ENCODE measurements at regions not wholly inside any gene's neighbourhood (a gene's known extent, or its start where the extent isn't known, plus 50 kb on each side); places are given as distances from the start of the nearest gene placed in this dataset.
"Not testable (repeated sequence)": the region's sequence is repeated elsewhere in the genome, so short reads cannot be mapped to it uniquely, and the experiment has no call there.

DNA sequence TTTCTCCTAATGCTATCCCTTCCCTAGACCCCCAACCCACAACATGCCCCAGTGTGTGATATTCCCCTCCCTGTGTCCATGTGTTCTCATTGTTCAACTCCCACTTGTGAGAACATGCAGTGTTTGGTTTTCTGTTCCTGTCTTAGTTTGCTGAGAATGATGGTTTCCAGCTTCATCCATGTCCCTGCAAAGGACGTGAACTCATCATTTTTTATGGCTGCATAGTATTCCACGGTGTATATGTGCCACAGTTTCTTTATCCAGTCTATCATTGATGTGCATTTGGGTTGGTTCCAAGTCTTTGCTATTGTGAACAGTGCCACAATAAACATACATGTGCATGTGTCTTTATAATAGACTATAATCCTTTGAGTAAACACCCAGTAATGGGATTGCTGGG, 109.0 kb upstream of the RANBP3L start:
- H4K20me1 ChIP-seq (ENCODE audit: insufficient read depth, low read length); H3K36me3 ChIP-seq (ENCODE audit: insufficient read depth, low read length); H3K4me1 ChIP-seq (ENCODE audit: insufficient read depth, low read length); FAIRE-seq; H3K4me1 Mint-ChIP-seq (ENCODE audit: low read depth, unreplicated experiment); H3K27me3 Mint-ChIP-seq (ENCODE audit: low read depth, unreplicated experiment); H3K36me3 Mint-ChIP-seq (ENCODE audit: low read depth, unreplicated experiment); H3K27me3 ChIP-seq (ENCODE audit: insufficient read depth, low read length); H3K4me3 ChIP-seq (ENCODE audit: insufficient read depth, low read depth, low read length); H3K4me2 ChIP-seq (ENCODE audit: low read length); H3K9ac ChIP-seq (ENCODE audit: low read length); H3K27ac ChIP-seq (ENCODE audit: low read depth, low read length); H3K4me3 Mint-ChIP-seq (ENCODE audit: unreplicated experiment); H3K79me2 ChIP-seq (ENCODE audit: insufficient read depth, low read length); H3K27ac Mint-ChIP-seq (ENCODE audit: unreplicated experiment); H3K9me3 Mint-ChIP-seq (ENCODE audit: unreplicated experiment); H2AFZ ChIP-seq (ENCODE audit: low read depth, low read length); DNase-seq (ENCODE audit: low read depth); H3K9me3 ChIP-seq (ENCODE audit: insufficient read depth, low read depth, low read length): not testable (repeated sequence)

DNA sequence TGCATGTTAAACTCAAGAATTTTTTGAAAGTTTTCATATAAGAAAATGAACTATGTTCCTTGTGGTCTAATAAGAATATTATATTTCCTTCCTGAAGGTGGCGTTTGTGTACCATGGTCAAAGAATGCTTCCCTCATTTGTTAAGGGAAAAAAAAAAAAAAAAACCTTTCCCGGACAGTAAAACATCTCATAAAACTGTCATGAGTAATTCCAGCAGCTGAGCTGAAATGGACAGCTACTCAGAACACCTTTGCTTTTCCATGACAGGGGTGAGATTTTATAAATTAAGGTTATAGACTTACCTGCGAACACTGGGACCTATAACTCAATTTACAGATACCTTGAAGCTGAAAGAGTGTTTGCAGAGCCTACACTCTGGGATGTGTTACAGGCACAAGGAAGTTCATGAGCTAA, 113.2 kb upstream of the RANBP3L start:
- Mint-ChIP-seq H3K36me3 (ENCODE audit: low read depth, unreplicated experiment) (no peaks in the 10 kb centered on the region), H3K27ac (ENCODE audit: unreplicated experiment) (no peak overlapping the region), H3K27me3 (ENCODE audit: low read depth, unreplicated experiment) (no peaks in the 10 kb centered on the region), H3K4me3 (ENCODE audit: unreplicated experiment) (no peak overlapping the region), H3K4me1 (ENCODE audit: low read depth, unreplicated experiment) (peaks cover 15% of the 10 kb centered on the region), H3K9me3 (ENCODE audit: unreplicated experiment) (peaks cover 6% of the 10 kb centered on the region)
- H2AFZ ChIP-seq (ENCODE audit: low read depth, low read length): no peak overlapping the region
- peak; percentile 49 for FAIRE-seq
- no peaks in the 10 kb centered on the region for H3K79me2 ChIP-seq (ENCODE audit: insufficient read depth, low read length)
- no peak for DNase-seq (ENCODE audit: low read depth)
- no peak overlapping the region for H3K4me2 ChIP-seq (ENCODE audit: low read length)
- H3K9me3 ChIP-seq (ENCODE audit: insufficient read depth, low read depth, low read length): no peaks in the 10 kb centered on the region
- H3K9ac ChIP-seq (ENCODE audit: low read length): no peak overlapping the region
- H3K27me3 ChIP-seq (ENCODE audit: insufficient read depth, low read length): no peaks in the 10 kb centered on the region
- H3K27ac ChIP-seq (ENCODE audit: low read depth, low read length): no peak overlapping the region
- TF ChIP-seq, protein P1, sequence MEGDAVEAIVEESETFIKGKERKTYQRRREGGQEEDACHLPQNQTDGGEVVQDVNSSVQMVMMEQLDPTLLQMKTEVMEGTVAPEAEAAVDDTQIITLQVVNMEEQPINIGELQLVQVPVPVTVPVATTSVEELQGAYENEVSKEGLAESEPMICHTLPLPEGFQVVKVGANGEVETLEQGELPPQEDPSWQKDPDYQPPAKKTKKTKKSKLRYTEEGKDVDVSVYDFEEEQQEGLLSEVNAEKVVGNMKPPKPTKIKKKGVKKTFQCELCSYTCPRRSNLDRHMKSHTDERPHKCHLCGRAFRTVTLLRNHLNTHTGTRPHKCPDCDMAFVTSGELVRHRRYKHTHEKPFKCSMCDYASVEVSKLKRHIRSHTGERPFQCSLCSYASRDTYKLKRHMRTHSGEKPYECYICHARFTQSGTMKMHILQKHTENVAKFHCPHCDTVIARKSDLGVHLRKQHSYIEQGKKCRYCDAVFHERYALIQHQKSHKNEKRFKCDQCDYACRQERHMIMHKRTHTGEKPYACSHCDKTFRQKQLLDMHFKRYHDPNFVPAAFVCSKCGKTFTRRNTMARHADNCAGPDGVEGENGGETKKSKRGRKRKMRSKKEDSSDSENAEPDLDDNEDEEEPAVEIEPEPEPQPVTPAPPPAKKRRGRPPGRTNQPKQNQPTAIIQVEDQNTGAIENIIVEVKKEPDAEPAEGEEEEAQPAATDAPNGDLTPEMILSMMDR (IDR thresholded peaks at IDR 0.05; ENCODE audit: insufficient read depth, low read depth, low read length): peak; percentile 45
- no peak for TF ChIP-seq EZH2 (IDR thresholded peaks at IDR 0.05; ENCODE audit: insufficient read depth, low read length)
- peaks cover 7% of the 10 kb centered on the region for H3K4me1 ChIP-seq (ENCODE audit: insufficient read depth, low read length)
- no peaks in the 10 kb centered on the region for H4K20me1 ChIP-seq (ENCODE audit: insufficient read depth, low read length)
- H3K4me3 ChIP-seq (ENCODE audit: insufficient read depth, low read depth, low read length): no peak overlapping the region
- H3K36me3 ChIP-seq (ENCODE audit: insufficient read depth, low read length): no peaks in the 10 kb centered on the region

DNA sequence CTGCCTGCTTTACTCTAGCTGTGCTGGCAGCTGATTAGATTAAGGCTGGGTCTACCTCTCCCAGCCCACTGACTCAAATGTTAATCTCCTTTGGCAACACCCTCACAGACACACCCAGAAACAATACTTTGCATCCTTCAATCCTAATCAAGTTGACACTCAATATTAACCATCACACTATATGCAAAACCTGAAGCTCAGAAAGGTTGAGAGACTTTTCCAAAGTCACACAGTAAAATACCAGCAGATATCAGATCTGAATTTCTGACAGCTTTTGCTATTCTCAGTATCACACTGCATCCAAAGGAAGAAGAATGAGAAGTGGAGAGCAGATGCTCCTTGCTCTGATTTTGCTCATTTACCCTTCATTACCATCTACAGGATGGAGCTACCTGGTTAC, 114.9 kb upstream of the RANBP3L start:
- peaks cover 7% of the 10 kb centered on the region for H3K4me1 ChIP-seq (ENCODE audit: insufficient read depth, low read length)
- DNase-seq (ENCODE audit: low read depth) (no peak), FAIRE-seq (no peak)
- H3K79me2 ChIP-seq (ENCODE audit: insufficient read depth, low read length): no peaks in the 10 kb centered on the region
- no peak overlapping the region for H2AFZ ChIP-seq (ENCODE audit: low read depth, low read length)
- Mint-ChIP-seq H3K4me3 (ENCODE audit: unreplicated experiment) (no peak overlapping the region), H3K27me3 (ENCODE audit: low read depth, unreplicated experiment) (no peaks in the 10 kb centered on the region), H3K27ac (ENCODE audit: unreplicated experiment) (no peak overlapping the region), H3K36me3 (ENCODE audit: low read depth, unreplicated experiment) (no peaks in the 10 kb centered on the region), H3K9me3 (ENCODE audit: unreplicated experiment) (no peaks in the 10 kb centered on the region), H3K4me1 (ENCODE audit: low read depth, unreplicated experiment) (peaks cover 15% of the 10 kb centered on the region)
- H3K9me3 ChIP-seq (ENCODE audit: insufficient read depth, low read depth, low read length): no peaks in the 10 kb centered on the region
- H3K36me3 ChIP-seq (ENCODE audit: insufficient read depth, low read length): no peaks in the 10 kb centered on the region
- no peaks in the 10 kb centered on the region for H4K20me1 ChIP-seq (ENCODE audit: insufficient read depth, low read length)
- no peaks in the 10 kb centered on the region for H3K27me3 ChIP-seq (ENCODE audit: insufficient read depth, low read length)
- TF ChIP-seq, protein P1 (IDR thresholded peaks at IDR 0.05; ENCODE audit: insufficient read depth, low read depth, low read length): no peak
- TF ChIP-seq EZH2 (IDR thresholded peaks at IDR 0.05; ENCODE audit: insufficient read depth, low read length): no peak
- H3K9ac ChIP-seq (ENCODE audit: low read length): no peak overlapping the region
- no peak overlapping the region for H3K4me2 ChIP-seq (ENCODE audit: low read length)
- H3K4me3 ChIP-seq (ENCODE audit: insufficient read depth, low read depth, low read length): no peak overlapping the region
- no peak overlapping the region for H3K27ac ChIP-seq (ENCODE audit: low read depth, low read length)
